Frontal cortex (tissue), 3 donors: ENCODE measurements at regions not wholly inside any gene's neighbourhood (a gene's known extent, or its start where the extent isn't known, plus 50 kb on each side); places are given as distances from the start of the nearest gene placed in this dataset.

Source experiments
- DNase-seq, 2 donors: peaks; one replicate each; pipeline ENCODE4 v3.0.0; 2012; ENCODE audit warnings: low spot score in 2 of 2
- FAIRE-seq: peaks from 2 replicates; lab custom pipeline; 2012; peaks lifted over from hg19 to GRCh38; lab: Jason Lieb, UNC
- donor health status: control.
- donor health status: control.
- donor health status: control.

- DNase-seq (no peak), FAIRE-seq (no peak)
These were observed 167.6 kb downstream of the ZNF365 start for GRCh38 chr10:62541811-62542210.

GRCh38 chr10:62543571-62544355, 169.6 kb downstream of the ZNF365 start:
- FAIRE-seq: no peak
- DNase-seq: no peak

GRCh38 chr10:62545160-62546066, 171.2 kb downstream of the ZNF365 start:
- DNase-seq (no peak), FAIRE-seq (no peak)

DNA sequence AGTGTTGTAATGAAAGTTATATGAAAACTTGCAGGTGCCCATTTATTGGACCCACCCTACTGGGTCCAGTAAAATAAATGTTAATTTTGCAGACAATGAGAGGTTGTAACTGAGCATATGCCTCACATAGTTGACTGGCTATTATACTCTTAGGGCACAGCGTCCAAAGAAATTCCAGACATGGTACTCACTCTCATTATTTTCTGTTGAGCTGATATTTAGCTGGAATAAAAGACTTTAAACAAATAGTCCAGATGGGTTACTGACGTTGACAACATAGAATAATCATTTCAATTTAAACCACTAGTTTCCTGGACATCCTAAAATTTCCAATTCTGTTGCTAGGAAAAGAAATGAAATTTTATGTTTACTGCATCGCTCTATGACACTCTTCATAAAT, 174.5 kb downstream of the ZNF365 start:
- DNase-seq: no peak
- FAIRE-seq: no peak

DNA sequence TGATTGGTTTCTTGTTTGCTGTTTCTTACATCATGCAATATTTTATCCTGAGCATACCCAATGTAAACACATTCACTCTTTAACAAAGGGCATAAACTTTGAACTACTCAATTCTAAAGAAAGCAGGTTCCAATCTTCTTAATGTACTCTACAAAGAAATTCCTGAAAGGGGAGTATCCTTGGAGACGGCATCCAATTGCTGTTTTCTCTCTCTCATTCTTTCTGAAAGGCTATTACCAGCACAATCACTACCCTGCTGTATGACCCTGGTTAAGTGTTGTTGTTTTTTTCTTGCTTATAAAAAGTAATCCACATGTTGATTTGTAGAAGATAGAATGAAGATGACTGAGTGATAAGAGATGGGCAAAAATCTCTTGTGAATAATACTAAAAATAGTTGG, 176.0 kb downstream of the ZNF365 start:
- no peak for DNase-seq
- FAIRE-seq: no peak

GRCh38 chr10:62554632-62555199, 180.5 kb downstream of the ZNF365 start:
- DNase-seq: peak in 1 of 2 donors; percentile 14
- no peak for FAIRE-seq

GRCh38 chr10:62559481-62560200, 185.5 kb downstream of the ZNF365 start:
- DNase-seq (no peak), FAIRE-seq (no peak)

DNA sequence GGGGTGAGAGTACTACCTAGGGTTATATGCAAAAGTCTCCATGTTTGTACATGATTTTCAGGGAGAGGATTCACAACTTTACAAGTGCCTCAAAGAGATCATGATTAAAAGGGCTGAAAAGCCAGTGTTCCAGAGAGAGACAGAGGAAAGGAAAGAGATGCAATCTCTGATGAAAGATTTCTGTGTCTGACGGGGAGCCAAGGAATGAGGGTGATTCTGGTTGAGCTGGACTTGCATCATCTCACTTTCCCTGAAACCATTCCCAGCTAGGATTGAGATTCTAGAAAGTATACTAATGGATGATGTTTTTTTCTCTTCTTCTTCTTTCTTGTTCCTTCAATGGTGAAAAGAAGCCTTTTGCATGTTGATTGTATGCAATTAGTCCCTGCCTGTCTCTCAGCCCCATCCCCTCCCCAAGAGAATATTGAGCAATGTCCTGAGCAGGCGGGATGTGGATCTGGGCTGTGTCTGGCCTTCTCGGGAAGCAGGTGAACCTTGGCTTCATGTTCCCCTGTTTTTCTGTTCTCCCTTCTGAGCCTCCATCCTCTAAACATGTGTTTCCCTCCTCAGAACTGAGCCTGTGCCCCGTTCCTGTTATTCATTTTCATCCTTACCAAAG, 186.1 kb downstream of the ZNF365 start:
- no peak for FAIRE-seq
- no peak for DNase-seq

DNA sequence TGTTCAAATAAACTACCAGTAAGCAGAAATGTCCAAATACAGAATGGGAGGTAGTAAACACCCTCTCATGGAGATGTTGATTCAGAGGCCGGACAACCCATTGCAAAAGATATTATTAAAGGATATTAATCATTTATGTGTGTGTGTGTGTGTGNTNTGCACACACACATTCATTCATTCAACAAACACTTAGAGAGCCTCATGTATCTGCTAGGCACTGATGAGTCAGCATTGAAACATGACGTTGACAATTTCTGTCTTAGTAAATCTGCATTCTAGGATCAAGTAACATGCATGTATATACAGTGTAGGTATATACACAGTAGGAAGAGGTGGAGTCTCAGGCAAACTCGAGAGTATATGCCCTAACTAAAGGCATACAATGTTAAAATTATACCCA, 187.0 kb downstream of the ZNF365 start:
- no peak for FAIRE-seq
- no peak for DNase-seq

DNA sequence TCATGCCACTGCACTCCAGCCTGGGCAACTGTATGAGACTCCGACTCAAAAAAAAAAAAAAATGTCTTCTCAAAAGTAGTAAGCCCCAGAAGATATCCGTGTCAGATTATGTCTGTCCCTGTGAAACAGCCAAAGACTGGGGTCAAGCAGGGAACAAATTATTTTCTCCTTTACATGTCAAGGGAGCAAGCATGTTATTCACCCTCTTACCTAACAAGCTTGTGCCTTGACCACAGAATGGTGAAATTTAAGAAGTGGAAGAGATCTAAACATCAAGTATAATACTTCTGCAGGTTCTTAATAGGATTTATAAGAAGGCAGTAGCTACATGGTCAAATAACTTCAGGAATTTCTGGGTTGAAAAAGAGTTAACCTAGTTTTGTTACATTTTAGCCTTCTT, 187.9 kb downstream of the ZNF365 start:
- FAIRE-seq (no peak), DNase-seq (no peak)

DNA sequence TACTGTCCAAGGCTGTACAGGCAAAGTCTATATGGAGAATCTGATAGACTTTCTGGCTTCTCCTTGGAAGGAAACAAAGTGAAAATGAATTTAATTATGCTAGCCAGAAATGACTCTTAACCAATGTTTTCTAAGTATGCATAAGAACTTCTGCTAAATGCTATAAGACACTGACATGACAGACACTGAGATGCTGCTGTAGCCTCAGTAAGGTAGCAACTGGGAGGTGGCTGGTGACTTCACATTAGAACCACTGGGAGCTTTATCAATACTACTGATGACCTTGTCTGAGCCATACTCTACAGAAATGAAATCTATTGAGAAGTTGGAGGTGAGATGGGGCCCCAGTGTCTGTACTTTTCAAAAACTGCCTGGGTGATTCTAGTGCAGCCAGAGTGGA, 188.6 kb downstream of the ZNF365 start:
- DNase-seq: no peak
- no peak for FAIRE-seq

- FAIRE-seq (no peak), DNase-seq (no peak)
These were observed 199.8 kb downstream of the ZNF365 start for GRCh38 chr10:62573929-62574328.

- FAIRE-seq (no peak), DNase-seq (no peak)
These were observed 202.9 kb downstream of the ZNF365 start for GRCh38 chr10:62577076-62577475.

GRCh38 chr10:62577666-62578291, 203.6 kb downstream of the ZNF365 start:
- DNase-seq (no peak), FAIRE-seq (no peak)

GRCh38 chr10:62578301-62578700, 204.1 kb downstream of the ZNF365 start:
- DNase-seq (no peak), FAIRE-seq (no peak)

- DNase-seq: no peak
- no peak for FAIRE-seq
These were observed 204.7 kb downstream of the ZNF365 start for GRCh38 chr10:62578916-62579315.

GRCh38 chr10:62580396-62580795, 206.2 kb downstream of the ZNF365 start:
- DNase-seq (no peak), FAIRE-seq (no peak)

DNA sequence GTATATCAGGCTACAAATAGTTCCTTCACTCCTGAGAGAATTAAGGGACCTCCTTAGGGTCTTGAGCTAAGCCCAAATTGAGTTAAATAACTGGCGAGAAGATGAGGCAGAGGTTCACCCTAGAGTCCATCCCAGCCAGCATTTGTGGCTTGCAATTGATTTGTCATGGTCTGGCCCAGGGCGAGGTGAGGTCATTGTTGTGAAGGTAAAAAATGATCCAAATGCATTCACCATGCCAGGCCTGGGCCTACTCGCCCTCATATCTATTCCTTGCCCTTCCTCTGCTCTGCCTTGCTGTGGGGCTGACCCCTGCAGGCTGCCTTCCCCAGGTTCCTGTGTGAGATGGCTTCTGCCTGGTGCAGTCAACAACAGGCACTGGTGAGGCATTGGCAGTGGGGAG, 207.2 kb downstream of the ZNF365 start:
- no peak for DNase-seq
- no peak for FAIRE-seq

- FAIRE-seq (no peak), DNase-seq (no peak)
These were observed 208.0 kb downstream of the ZNF365 start for GRCh38 chr10:62582101-62582705.
